ENCODE measurements at regions not wholly inside any gene's neighbourhood (a gene's known extent, or its start where the extent isn't known, plus 50 kb on each side); places are given as distances from the start of the nearest gene placed in this dataset.

- TF ChIP-seq POLR2A (IDR thresholded peaks at IDR 0.05), result no peak
- TF ChIP-seq CTCF (IDR thresholded peaks at IDR 0.05), result no peak
These were observed 386.5 kb upstream of the RBFOX1 start for GRCh38 chr16:6946106-6946505.
